ENCODE measurements at regions not wholly inside any gene's neighbourhood (a gene's known extent, or its start where the extent isn't known, plus 50 kb on each side); places are given as distances from the start of the nearest gene placed in this dataset.

GRCh38 chr20:60209048-60209447 is 250.8 kb downstream of the CDH26 start:
- H3K36me3 Mint-ChIP-seq = no peaks in the 10 kb centered on the region
- H3K27ac Mint-ChIP-seq = peak overlapping the region in 1 of 2 donors; percentile 6
- H3K9me3 Mint-ChIP-seq = no peaks in the 10 kb centered on the region
- no peak overlapping the region for H3K4me3 Mint-ChIP-seq
- H3K27me3 Mint-ChIP-seq = no peaks in the 10 kb centered on the region
- no peak for DNase-seq (ENCODE audit: low spot score)
- peaks cover 19 to 37% of the 10 kb centered on the region in 2 donors for H3K4me1 Mint-ChIP-seq (ENCODE audit: low read depth in 2 of 2)
- peak in 1 of 2 donors; percentile 27 for ATAC-seq

- H3K27me3 Mint-ChIP-seq = no peaks in the 10 kb centered on the region
- ATAC-seq (peak; percentile 76 to 82), DNase-seq (ENCODE audit: low spot score) (no peak)
- H3K4me3 Mint-ChIP-seq = no peak overlapping the region
- H3K36me3 Mint-ChIP-seq = no peaks in the 10 kb centered on the region
- H3K4me1 Mint-ChIP-seq (ENCODE audit: low read depth in 2 of 2) = peaks cover 18 to 37% of the 10 kb centered on the region in 2 donors
- no peaks in the 10 kb centered on the region for H3K9me3 Mint-ChIP-seq
- H3K27ac Mint-ChIP-seq = no peak overlapping the region
These were observed 252.8 kb downstream of the CDH26 start for GRCh38 chr20:60210779-60211617.

- no peak overlapping the region for H3K27ac Mint-ChIP-seq
- H3K4me3 Mint-ChIP-seq = no peak overlapping the region
- H3K27me3 Mint-ChIP-seq = no peaks in the 10 kb centered on the region
- ATAC-seq = no peak
- peaks cover 13 to 32% of the 10 kb centered on the region in 2 donors for H3K4me1 Mint-ChIP-seq (ENCODE audit: low read depth in 2 of 2)
- no peak for DNase-seq (ENCODE audit: low spot score)
- no peaks in the 10 kb centered on the region for H3K36me3 Mint-ChIP-seq
- no peaks in the 10 kb centered on the region for H3K9me3 Mint-ChIP-seq
These were observed 253.6 kb downstream of the CDH26 start for GRCh38 chr20:60211618-60212463.

- Mint-ChIP-seq H3K4me3 (no peak overlapping the region), H3K4me1 (ENCODE audit: low read depth in 2 of 2) (peaks cover 13 to 26% of the 10 kb centered on the region in 2 donors), H3K9me3 (no peaks in the 10 kb centered on the region), H3K36me3 (no peaks in the 10 kb centered on the region), H3K27ac (no peak overlapping the region), H3K27me3 (no peaks in the 10 kb centered on the region)
- DNase-seq (ENCODE audit: low spot score) (no peak), ATAC-seq (no peak)
These were observed 254.5 kb downstream of the CDH26 start for GRCh38 chr20:60212695-60213094.

DNA sequence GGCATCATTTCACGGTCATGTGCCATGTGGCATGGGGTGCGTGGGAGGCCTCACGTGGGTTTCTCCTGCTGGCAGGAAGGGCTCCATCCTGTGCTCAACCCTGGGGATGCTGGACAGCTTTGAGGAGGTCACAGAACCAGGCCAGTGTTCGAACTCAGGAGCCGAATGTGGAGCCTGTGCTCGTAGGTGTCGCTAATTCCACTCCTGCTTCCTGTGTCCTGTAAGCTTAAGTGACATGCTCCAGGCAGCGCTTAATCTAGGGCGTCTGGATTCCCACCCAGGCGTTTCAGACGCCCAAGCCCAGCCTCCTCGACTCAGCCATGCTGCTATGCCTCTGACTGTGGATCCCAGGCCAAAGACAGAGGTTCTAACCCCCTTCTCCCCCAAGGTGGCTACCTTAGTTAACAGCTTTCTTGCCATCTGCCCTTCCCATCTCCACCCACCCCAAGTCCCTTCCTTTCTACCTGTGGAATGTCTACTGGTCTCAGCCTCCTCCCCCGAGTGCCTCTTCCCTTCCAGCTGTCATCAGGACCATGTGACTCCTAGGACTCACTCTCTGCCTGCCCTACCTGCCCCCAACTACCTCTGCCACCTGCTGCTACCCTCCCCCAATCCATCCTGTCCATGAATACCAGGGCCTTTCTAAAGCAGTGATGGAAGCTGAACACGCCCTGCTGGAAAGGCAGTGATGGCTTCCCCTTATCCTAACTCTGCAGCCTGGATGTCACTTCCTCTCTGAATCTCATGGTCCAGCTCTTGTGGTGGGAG is 255.1 kb downstream of the CDH26 start:
- H3K27me3 Mint-ChIP-seq = no peaks in the 10 kb centered on the region
- ATAC-seq = no peak
- DNase-seq (ENCODE audit: low spot score) = no peak
- H3K36me3 Mint-ChIP-seq = no peaks in the 10 kb centered on the region
- H3K9me3 Mint-ChIP-seq = no peaks in the 10 kb centered on the region
- no peak overlapping the region for H3K27ac Mint-ChIP-seq
- no peak overlapping the region for H3K4me3 Mint-ChIP-seq
- peaks cover 13 to 22% of the 10 kb centered on the region in 2 donors for H3K4me1 Mint-ChIP-seq (ENCODE audit: low read depth in 2 of 2)

DNA sequence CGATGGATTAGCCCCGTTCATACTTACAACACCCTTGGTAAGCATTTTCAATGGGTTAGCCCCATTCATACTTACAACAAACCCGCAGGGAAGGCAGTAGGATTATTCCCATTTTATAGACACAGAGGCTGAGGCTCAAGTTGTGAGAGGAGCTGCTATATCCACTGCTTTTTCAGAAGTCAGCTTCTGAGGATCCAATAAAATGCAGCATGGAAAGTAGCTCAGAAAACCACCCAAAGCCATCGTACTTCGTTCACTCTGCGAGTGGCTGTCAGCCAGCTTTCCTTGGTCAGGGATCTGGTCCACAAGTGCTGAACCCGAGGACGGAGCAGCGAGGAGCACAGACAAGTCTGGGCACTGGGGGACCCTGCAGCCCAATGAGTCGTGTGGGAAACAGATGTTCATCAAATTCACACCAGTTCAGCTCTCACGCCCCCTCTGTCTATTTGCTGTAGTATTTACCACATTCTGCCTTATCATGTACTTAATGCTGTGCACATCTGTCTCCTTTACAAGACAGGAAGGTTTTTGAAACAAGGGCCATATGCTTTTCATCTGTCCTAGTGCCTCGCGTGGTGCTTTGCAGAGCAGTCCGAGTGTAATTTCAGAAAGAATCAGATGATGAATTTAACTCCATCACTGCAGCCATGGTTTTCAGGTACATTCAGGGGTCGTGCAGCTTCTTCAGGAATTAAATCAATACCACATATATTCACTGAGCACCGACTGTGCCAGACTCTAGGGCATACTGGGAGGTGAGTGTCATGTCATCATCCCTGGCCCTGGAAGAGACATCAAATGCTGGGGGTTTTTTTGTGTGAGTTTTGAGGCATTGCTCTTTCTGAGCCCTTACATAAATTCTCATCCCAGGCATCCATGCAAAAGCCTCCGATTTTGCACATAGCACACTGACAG is 256.9 kb downstream of the CDH26 start:
- Mint-ChIP-seq H3K9me3 (no peaks in the 10 kb centered on the region), H3K36me3 (no peaks in the 10 kb centered on the region), H3K4me1 (ENCODE audit: low read depth in 2 of 2) (peaks cover 0 to 9% of the 10 kb centered on the region in 2 donors), H3K27ac (no peak overlapping the region), H3K4me3 (no peak overlapping the region), H3K27me3 (no peaks in the 10 kb centered on the region)
- ATAC-seq (no peak), DNase-seq (ENCODE audit: low spot score) (no peak)

GRCh38 chr20:60215816-60216730 is 257.9 kb downstream of the CDH26 start:
- H3K27ac Mint-ChIP-seq = no peak overlapping the region
- no peak overlapping the region for H3K4me3 Mint-ChIP-seq
- H3K36me3 Mint-ChIP-seq = no peaks in the 10 kb centered on the region
- ATAC-seq (no peak), DNase-seq (ENCODE audit: low spot score) (no peak)
- H3K4me1 Mint-ChIP-seq (ENCODE audit: low read depth in 2 of 2) = peaks cover 0 to 6% of the 10 kb centered on the region in 2 donors
- H3K9me3 Mint-ChIP-seq = no peaks in the 10 kb centered on the region
- H3K27me3 Mint-ChIP-seq = no peaks in the 10 kb centered on the region

- Mint-ChIP-seq H3K27me3 (no peaks in the 10 kb centered on the region), H3K4me3 (no peak overlapping the region), H3K27ac (no peak overlapping the region), H3K36me3 (no peaks in the 10 kb centered on the region), H3K4me1 (ENCODE audit: low read depth in 2 of 2) (no peaks in the 10 kb centered on the region), H3K9me3 (no peaks in the 10 kb centered on the region)
- ATAC-seq (no peak), DNase-seq (ENCODE audit: low spot score) (no peak)
These were observed 261.0 kb downstream of the CDH26 start for GRCh38 chr20:60219231-60219630.

- no peak overlapping the region for H3K27ac Mint-ChIP-seq
- H3K4me1 Mint-ChIP-seq (ENCODE audit: low read depth in 2 of 2) = no peaks in the 10 kb centered on the region
- DNase-seq (ENCODE audit: low spot score) (no peak), ATAC-seq (no peak)
- H3K9me3 Mint-ChIP-seq = no peaks in the 10 kb centered on the region
- no peaks in the 10 kb centered on the region for H3K27me3 Mint-ChIP-seq
- H3K36me3 Mint-ChIP-seq = no peaks in the 10 kb centered on the region
- H3K4me3 Mint-ChIP-seq = no peak overlapping the region
These were observed 261.9 kb downstream of the CDH26 start for GRCh38 chr20:60219984-60220562.

- Mint-ChIP-seq H3K27me3 (no peaks in the 10 kb centered on the region), H3K4me1 (ENCODE audit: low read depth in 2 of 2) (no peaks in the 10 kb centered on the region), H3K4me3 (no peak overlapping the region), H3K36me3 (no peaks in the 10 kb centered on the region), H3K9me3 (no peaks in the 10 kb centered on the region), H3K27ac (no peak overlapping the region)
- ATAC-seq = no peak
- no peak for DNase-seq (ENCODE audit: low spot score)
These were observed 262.5 kb downstream of the CDH26 start for GRCh38 chr20:60220706-60221105.

DNA sequence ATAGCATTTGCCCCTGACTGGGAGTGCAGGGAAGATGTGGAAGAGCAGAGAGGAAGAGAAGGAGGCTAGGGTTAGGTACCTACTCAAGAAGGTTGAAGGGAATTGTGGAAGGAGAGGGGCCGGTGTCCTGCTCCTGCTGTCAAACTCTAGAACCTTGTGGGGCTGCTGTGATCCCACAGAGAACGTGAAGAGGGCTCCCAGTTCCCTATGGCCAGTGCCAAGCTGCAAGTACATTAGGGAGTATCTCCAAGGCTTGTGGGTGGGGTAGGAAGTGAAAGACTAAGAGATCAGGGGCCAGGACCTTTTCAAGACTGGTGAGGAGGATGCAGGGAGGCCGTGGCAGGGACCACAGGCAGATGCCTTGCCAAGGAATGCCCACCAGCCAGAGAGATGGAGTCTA is 263.4 kb downstream of the CDH26 start:
- ATAC-seq (no peak), DNase-seq (ENCODE audit: low spot score) (no peak)
- no peaks in the 10 kb centered on the region for H3K27me3 Mint-ChIP-seq
- no peaks in the 10 kb centered on the region for H3K9me3 Mint-ChIP-seq
- no peak overlapping the region for H3K27ac Mint-ChIP-seq
- H3K36me3 Mint-ChIP-seq = no peaks in the 10 kb centered on the region
- H3K4me1 Mint-ChIP-seq (ENCODE audit: low read depth in 2 of 2) = no peaks in the 10 kb centered on the region
- H3K4me3 Mint-ChIP-seq = no peak overlapping the region

GRCh38 chr20:60222497-60222896 is 264.3 kb downstream of the CDH26 start:
- H3K4me3 Mint-ChIP-seq = no peak overlapping the region
- no peaks in the 10 kb centered on the region for H3K27me3 Mint-ChIP-seq
- DNase-seq (ENCODE audit: low spot score) = no peak
- ATAC-seq = no peak
- no peaks in the 10 kb centered on the region for H3K36me3 Mint-ChIP-seq
- no peaks in the 10 kb centered on the region for H3K9me3 Mint-ChIP-seq
- no peak overlapping the region for H3K27ac Mint-ChIP-seq
- H3K4me1 Mint-ChIP-seq (ENCODE audit: low read depth in 2 of 2) = no peaks in the 10 kb centered on the region

Measured in natural killer cell treated with Interleukin-12 subunit alpha and Interleukin-12 subunit beta and Interleukin-15 and Interleukin-18, amount 100 ng/mL, for 72 hours (primary cell).